GM19463 (cell line): ENCODE measurements at regions not wholly inside any gene's neighbourhood (a gene's known extent, or its start where the extent isn't known, plus 50 kb on each side); places are given as distances from the start of the nearest gene placed in this dataset.

ENCODE experiments used
- ATAC-seq: cut with Tn5 transposase; IDR thresholded peaks from one replicate; pipeline ENCODE4 v1.9.1; 2021; ENCODE audit warnings: mild to moderate bottlenecking, moderate library complexity; ENCODE audit not compliant: unreplicated experiment

- ATAC-seq = no peak
These were observed 273.9 kb downstream of the NPR3 start for GRCh38 chr5:32984851-32985610.

- no peak for ATAC-seq
These were observed 278.7 kb downstream of the NPR3 start for GRCh38 chr5:32989815-32990214.

- no peak for ATAC-seq
These were observed 279.7 kb downstream of the NPR3 start for GRCh38 chr5:32990593-32991420.

GRCh38 chr5:32991421-32991815 lies 280.3 kb downstream of the NPR3 start:
- no peak for ATAC-seq

GRCh38 chr5:32996336-32996735 lies 285.2 kb downstream of the NPR3 start:
- ATAC-seq = no peak

GRCh38 chr5:33008751-33009418 lies 297.8 kb downstream of the NPR3 start:
- ATAC-seq = no peak

- ATAC-seq = no peak
These were observed 299.7 kb downstream of the NPR3 start for GRCh38 chr5:33010846-33011245.

GRCh38 chr5:33011801-33012200 lies 300.7 kb downstream of the NPR3 start:
- no peak for ATAC-seq

- no peak for ATAC-seq
These were observed 312.5 kb downstream of the NPR3 start for GRCh38 chr5:33023649-33024048.

GRCh38 chr5:33032271-33033070 lies 321.4 kb downstream of the NPR3 start:
- no peak for ATAC-seq

GRCh38 chr5:33033516-33033915 lies 322.4 kb downstream of the NPR3 start:
- ATAC-seq = no peak

- ATAC-seq = no peak
These were observed 323.7 kb downstream of the NPR3 start for GRCh38 chr5:33034777-33035176.

- no peak for ATAC-seq
These were observed 324.9 kb downstream of the NPR3 start for GRCh38 chr5:33035851-33036527.

- no peak for ATAC-seq
These were observed 326.0 kb downstream of the NPR3 start for GRCh38 chr5:33037076-33037475.

- no peak for ATAC-seq
These were observed 330.5 kb downstream of the NPR3 start for GRCh38 chr5:33041586-33041985.

GRCh38 chr5:33043343-33043997 lies 332.3 kb downstream of the NPR3 start:
- ATAC-seq = no peak

- ATAC-seq = no peak
These were observed 335.0 kb downstream of the NPR3 start for GRCh38 chr5:33046091-33046490.

GRCh38 chr5:33048315-33048714 lies 337.2 kb downstream of the NPR3 start:
- no peak for ATAC-seq

- ATAC-seq = no peak
These were observed 338.2 kb downstream of the NPR3 start for GRCh38 chr5:33049298-33049697.

GRCh38 chr5:33049842-33050241 lies 338.7 kb downstream of the NPR3 start:
- no peak for ATAC-seq
